SK-N-SH treated with all-trans-retinoic acid at 6 μM for 48 hours (cell line): ENCODE measurements at regions not wholly inside any gene's neighbourhood (a gene's known extent, or its start where the extent isn't known, plus 50 kb on each side); places are given as distances from the start of the nearest gene placed in this dataset.

ENCODE experiments used
- ATAC-seq: fragments of 200-7000 bp; cut with Tn5 transposase; 3 replicates; pipeline ENCODE4 v1.9.1; 2020; ENCODE audit warnings: mild to moderate bottlenecking, moderate library complexity
- ARNTL ChIP-seq: fragments of 450-650 bp; formaldehyde crosslinking; IDR thresholded peaks from 2 replicates; pipeline ENCODE4 v1.5.0; 2020; ENCODE audit warnings: low read depth, mild to moderate bottlenecking, moderate library complexity, borderline replicate concordance
- CREB5 ChIP-seq: fragments of 250-450 bp; sonication (Bioruptor Pico); IDR thresholded peaks from 2 replicates; pipeline ENCODE4 v1.5.1; 2020; ENCODE audit warnings: low read depth, mild to moderate bottlenecking, moderate library complexity
- CSDC2 ChIP-seq: fragments of 250-450 bp; sonication (Bioruptor Pico); IDR thresholded peaks from 2 replicates; pipeline ENCODE4 v1.5.0; 2020; ENCODE audit warnings: mild to moderate bottlenecking, moderate library complexity
- CSRNP3 ChIP-seq: fragments of 250-450 bp; sonication (Bioruptor Pico); IDR thresholded peaks from 2 replicates; pipeline ENCODE4 v1.5.1; 2021; ENCODE audit warnings: mild to moderate bottlenecking, moderate library complexity
- ESRRG ChIP-seq: fragments of 250-450 bp; sonication (Bioruptor Pico); IDR thresholded peaks from 2 replicates; pipeline ENCODE4 v1.6.1; 2021; ENCODE audit warnings: mild to moderate bottlenecking
- GLIS3 ChIP-seq: fragments of 250-450 bp; sonication (Bioruptor Pico); IDR thresholded peaks from 2 replicates; pipeline ENCODE4 v1.5.0; 2020; ENCODE audit warnings: mild to moderate bottlenecking, moderate library complexity
- ISL1 ChIP-seq: fragments of 250-450 bp; sonication (Bioruptor Pico); IDR thresholded peaks from 2 replicates; pipeline ENCODE4 v2.1.2; 2022; ENCODE audit warnings: mild to moderate bottlenecking, moderate library complexity
- OSR1 ChIP-seq: fragments of 250-450 bp; sonication (Bioruptor Pico); IDR thresholded peaks from 2 replicates; pipeline ENCODE4 v1.8.0; 2022; ENCODE audit warnings: moderate library complexity, mild to moderate bottlenecking, inconsistent platforms
- PATZ1 ChIP-seq: fragments of 250-450 bp; sonication (Bioruptor Pico); IDR thresholded peaks from 2 replicates; pipeline ENCODE4 v1.8.0; 2020; ENCODE audit warnings: mild to moderate bottlenecking, moderate library complexity, borderline replicate concordance
- POU6F1 ChIP-seq: fragments of 250-450 bp; sonication (Bioruptor Pico); IDR thresholded peaks from 2 replicates; pipeline ENCODE4 v1.8.0; 2021; ENCODE audit warnings: low read depth, mild to moderate bottlenecking, moderate library complexity, borderline replicate concordance
- PPARA ChIP-seq: fragments of 250-450 bp; sonication (Bioruptor Pico); IDR thresholded peaks from 2 replicates; pipeline ENCODE4 v1.5.0; 2020; ENCODE audit warnings: mild to moderate bottlenecking, borderline replicate concordance
- RARB ChIP-seq: fragments of 250-450 bp; sonication (Bioruptor Pico); IDR thresholded peaks from 2 replicates; pipeline ENCODE4 v1.8.0; 2021; ENCODE audit warnings: mild to moderate bottlenecking, moderate library complexity
- TCF4 ChIP-seq: fragments of 250-450 bp; sonication (Bioruptor Pico); IDR thresholded peaks from 2 replicates; pipeline ENCODE4 v1.8.0; 2021; ENCODE audit warnings: mild to moderate bottlenecking, moderate library complexity, borderline replicate concordance
- TSHZ2 ChIP-seq: fragments of 250-450 bp; sonication (Bioruptor Pico); IDR thresholded peaks from 2 replicates; pipeline ENCODE4 v1.5.0; 2020; ENCODE audit warnings: mild to moderate bottlenecking, moderate library complexity
- ZC3H10 ChIP-seq: fragments of 250-450 bp; sonication (Bioruptor Pico); IDR thresholded peaks from 2 replicates; pipeline ENCODE4 v1.5.1; 2021; ENCODE audit warnings: mild to moderate bottlenecking, moderate library complexity
- ZNF565 ChIP-seq: fragments of 450-650 bp; formaldehyde crosslinking; conservative IDR thresholded peaks from 2 replicates; pipeline ENCODE4 v1.5.0; 2020; ENCODE audit warnings: low read depth, mild to moderate bottlenecking, moderate library complexity
- ZNF70 ChIP-seq: fragments of 450-650 bp; formaldehyde crosslinking; IDR thresholded peaks from 2 replicates; pipeline ENCODE4 v1.5.0; 2020; ENCODE audit warnings: mild to moderate bottlenecking, moderate library complexity
- ZNF8 ChIP-seq: fragments of 450-650 bp; formaldehyde crosslinking; IDR thresholded peaks from 2 replicates; pipeline ENCODE4 v1.5.0; 2020; ENCODE audit warnings: mild to moderate bottlenecking, moderate library complexity

GRCh38 chr6:145480024-145480423 is 255.3 kb downstream of the EPM2A start:
- no peak for TF ChIP-seq RARB (CRISPR knock-in tag)
- no peak for TF ChIP-seq ESRRG
- TF ChIP-seq ZNF8 (CRISPR knock-in tag): no peak
- TF ChIP-seq CSDC2: no peak
- no peak for TF ChIP-seq GLIS3 (CRISPR knock-in tag)
- ATAC-seq: no peak

- ATAC-seq: no peak
- TF ChIP-seq ISL1 (CRISPR knock-in tag) (no peak), TCF4 (no peak), TSHZ2 (CRISPR knock-in tag) (no peak), OSR1 (CRISPR knock-in tag) (no peak), ZNF8 (CRISPR knock-in tag) (no peak), ZNF70 (no peak), POU6F1 (CRISPR knock-in tag) (no peak), PATZ1 (no peak), ESRRG (no peak), ARNTL (CRISPR knock-in tag) (no peak), CSRNP3 (CRISPR knock-in tag) (no peak), CSDC2 (no peak), ZNF565 (no peak), ZC3H10 (CRISPR knock-in tag) (no peak), GLIS3 (CRISPR knock-in tag) (no peak)
These were observed 251.9 kb downstream of the EPM2A start for GRCh38 chr6:145483191-145483996.

GRCh38 chr6:145485288-145485687 is 250.0 kb downstream of the EPM2A start:
- no peak for ATAC-seq
- no peak for TF ChIP-seq OSR1 (CRISPR knock-in tag)
- no peak for TF ChIP-seq ZNF565
- TF ChIP-seq PATZ1: no peak
- TF ChIP-seq RARB (CRISPR knock-in tag): no peak
- no peak for TF ChIP-seq CREB5 (CRISPR knock-in tag)
- no peak for TF ChIP-seq PPARA (CRISPR knock-in tag)
- no peak for TF ChIP-seq CSDC2
- no peak for TF ChIP-seq ZC3H10 (CRISPR knock-in tag)
